Erythroblast (primary cell): ENCODE measurements at regions not wholly inside any gene's neighbourhood (a gene's known extent, or its start where the extent isn't known, plus 50 kb on each side); places are given as distances from the start of the nearest gene placed in this dataset.

Experiments used
- GATA1 ChIP-seq: IDR thresholded peaks from 2 replicates; pipeline ENCODE4 v1.6.1; 2011; ENCODE audit warnings: low read depth, mild to moderate bottlenecking, control low read depth, low read length, moderate library complexity
- POLR2A ChIP-seq: IDR thresholded peaks from 2 replicates; pipeline ENCODE4 v1.6.1; 2011; ENCODE audit warnings: mild to moderate bottlenecking, low read length

DNA sequence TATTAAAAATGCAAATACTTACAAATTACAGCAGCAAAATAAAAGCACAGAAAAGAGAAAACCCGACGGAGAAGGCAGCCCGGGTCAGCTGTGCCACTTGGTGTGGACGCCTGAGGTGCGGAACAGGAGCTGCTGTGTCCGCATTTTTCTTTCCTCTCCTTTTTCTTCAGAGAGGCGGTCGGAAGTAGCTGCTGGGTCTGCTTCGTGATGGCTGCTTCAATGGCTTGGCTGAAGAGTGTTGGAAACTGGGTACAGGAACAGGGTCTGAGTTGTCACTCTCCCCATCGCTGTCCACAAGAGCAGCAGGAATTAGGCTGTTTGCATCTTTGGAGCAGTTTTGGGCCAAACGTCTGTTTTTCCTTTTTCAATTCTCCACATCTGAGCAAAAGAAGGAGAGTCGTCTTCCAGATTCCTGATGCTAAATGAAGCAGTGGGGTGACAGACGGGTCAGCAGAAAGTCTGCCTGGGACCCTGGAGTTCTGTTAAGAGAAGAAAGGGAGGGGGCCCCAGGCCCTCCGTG is 53.5 kb upstream of the ARL8B start:
- TF ChIP-seq POLR2A (no peak), GATA1 (no peak)
